Fibroblast of lung (primary cell): ENCODE measurements at regions not wholly inside any gene's neighbourhood (a gene's known extent, or its start where the extent isn't known, plus 50 kb on each side); places are given as distances from the start of the nearest gene placed in this dataset.
"Not testable (repeated sequence)": the region's sequence is repeated elsewhere in the genome, so short reads cannot be mapped to it uniquely, and the experiment has no call there.

Experiments
- DNase-seq, 2 donors: peaks; one replicate each; pipeline versions ENCODE4 v3.0.0 to v3.0.0-alpha.2; 2010; ENCODE audit warnings: low read depth in 2 of 2
- H2AFZ ChIP-seq: 2 replicates; pipeline ENCODE4 v1.5.1; 2012; ENCODE audit warnings: low read length, control low read depth, inconsistent platforms
- H3K27ac ChIP-seq: 2 replicates; pipeline ENCODE4 v1.5.1; 2011; ENCODE audit warnings: low read length, control low read depth; ENCODE audit not compliant: insufficient read depth
- H3K27me3 ChIP-seq: 2 replicates; pipeline ENCODE4 v1.5.1; 2011; ENCODE audit warnings: mild to moderate bottlenecking, low read length; ENCODE audit not compliant: control insufficient read depth, insufficient read depth
- H3K36me3 ChIP-seq: 2 replicates; pipeline ENCODE4 v1.5.1; 2011; ENCODE audit warnings: low read length; ENCODE audit not compliant: control insufficient read depth, insufficient read depth
- H3K4me1 ChIP-seq: 2 replicates; pipeline ENCODE4 v1.5.1; 2011; ENCODE audit warnings: low read length; ENCODE audit not compliant: control insufficient read depth, insufficient read depth; ENCODE audit errors: extremely low read depth
- H3K4me2 ChIP-seq: 2 replicates; pipeline ENCODE4 v1.5.1; 2011; ENCODE audit warnings: low read length, control low read depth; ENCODE audit not compliant: insufficient read depth; ENCODE audit errors: extremely low read depth
- H3K4me3 ChIP-seq, 4 experiments: fragments of 200-600 bp in 1 of 4; sonication (generic) in 1 of 4; replicated peaks in 1 of 4; 2 replicates each; pipeline ENCODE4 v1.5.1; 2011 to 2016; ENCODE audit warnings: low read length in 4 of 4, low read depth in 3 of 4, mild to moderate bottlenecking in 3 of 4, control low read depth in 2 of 4, inconsistent platforms in 1 of 4, mixed read lengths in 1 of 4; ENCODE audit not compliant: insufficient read depth in 1 of 4; ENCODE audit errors: control extremely low read depth in 1 of 4
- H3K79me2 ChIP-seq: 2 replicates; pipeline ENCODE4 v1.5.1; 2012; ENCODE audit warnings: mild to moderate bottlenecking, low read length, inconsistent platforms; ENCODE audit not compliant: control insufficient read depth, insufficient read depth
- H3K9ac ChIP-seq: 2 replicates; pipeline ENCODE4 v1.5.1; 2011; ENCODE audit warnings: mild to moderate bottlenecking, low read length, control low read depth; ENCODE audit not compliant: insufficient read depth
- H3K9me3 ChIP-seq: 2 replicates; pipeline ENCODE4 v1.5.1; 2012; ENCODE audit warnings: low read depth, low read length; ENCODE audit not compliant: control insufficient read depth, insufficient read depth
- H4K20me1 ChIP-seq: 2 replicates; pipeline ENCODE4 v1.5.1; 2011; ENCODE audit warnings: low read length; ENCODE audit not compliant: control insufficient read depth, insufficient read depth; ENCODE audit errors: extremely low read depth
- CTCF ChIP-seq, 2 donors: IDR thresholded peaks in 1 of 2; conservative IDR thresholded peaks in 1 of 2; 1 replicate in 1 of 2; 2 replicates in 1 of 2; pipeline ENCODE4 v1.5.1; 2011 to 2012; ENCODE audit warnings: low read length in 2 of 2, control low read depth in 1 of 2, inconsistent platforms in 1 of 2, low read depth in 1 of 2, mild to moderate bottlenecking in 1 of 2
- EZH2 ChIP-seq: IDR thresholded peaks from 2 replicates; pipeline ENCODE4 v1.5.1; 2012; ENCODE audit warnings: low read length, control low read depth, mild to moderate bottlenecking; ENCODE audit errors: missing control alignments

DNA sequence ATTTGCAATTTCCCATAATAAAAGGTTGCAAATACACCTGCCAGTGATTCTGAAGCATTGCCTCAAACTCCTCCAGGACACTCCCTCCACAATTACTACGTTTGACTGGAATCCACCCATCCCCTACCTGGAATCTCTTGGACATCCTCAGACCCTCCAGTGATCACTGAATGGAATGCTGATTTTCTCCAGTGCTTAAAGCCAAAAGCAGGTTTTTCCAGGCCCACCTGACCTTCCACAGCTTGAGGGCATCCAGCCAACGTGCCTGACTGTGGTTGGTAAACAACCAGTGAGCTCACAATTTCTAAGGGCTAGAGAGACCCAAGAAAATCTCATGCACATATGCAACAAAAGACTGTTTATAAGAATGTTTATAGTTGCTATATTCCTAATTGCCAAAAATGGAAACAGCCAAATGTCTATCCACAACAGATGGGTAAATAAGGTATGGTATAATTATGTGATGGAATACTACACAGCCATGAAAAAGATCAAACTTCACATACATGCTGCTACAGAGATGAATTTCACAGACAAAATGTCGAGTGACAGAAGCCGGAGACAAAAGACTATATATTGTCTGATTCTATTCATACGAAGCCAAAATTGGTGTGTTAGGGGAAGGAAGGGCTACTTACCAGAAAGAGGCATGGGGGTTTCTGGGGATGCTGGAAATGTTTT is 147.1 kb upstream of the RREB1 start:
- no peak for TF ChIP-seq CTCF (conservative IDR thresholded peaks at IDR 0.05 in 1 of 2, IDR thresholded peaks at IDR 0.05 in 1 of 2; ENCODE audit: low read depth in 1 of 2, low read length in 2 of 2)
- no peak for TF ChIP-seq EZH2
- no peaks in the 10 kb centered on the region for H4K20me1 ChIP-seq
- no peak overlapping the region for H2AFZ ChIP-seq
- H3K79me2 ChIP-seq = no peaks in the 10 kb centered on the region
- no peaks in the 10 kb centered on the region for H3K9me3 ChIP-seq
- H3K4me1 ChIP-seq = no peaks in the 10 kb centered on the region
- H3K4me3 ChIP-seq = no peak overlapping the region
- H3K27ac ChIP-seq = no peak overlapping the region
- no peaks in the 10 kb centered on the region for H3K27me3 ChIP-seq
- no peak overlapping the region for H3K4me2 ChIP-seq
- no peaks in the 10 kb centered on the region for H3K36me3 ChIP-seq
- no peak for DNase-seq
- H3K9ac ChIP-seq = no peak overlapping the region

GRCh38 chr6:6962086-6962485 is 145.7 kb upstream of the RREB1 start:
- TF ChIP-seq EZH2 (no peak), CTCF (conservative IDR thresholded peaks at IDR 0.05 in 1 of 2, IDR thresholded peaks at IDR 0.05 in 1 of 2; ENCODE audit: low read depth in 1 of 2, low read length in 2 of 2) (no peak)
- Histone ChIP-seq H3K9me3 (no peaks in the 10 kb centered on the region), H3K27ac (no peak overlapping the region), H3K36me3 (no peaks in the 10 kb centered on the region), H4K20me1 (no peaks in the 10 kb centered on the region), H2AFZ (no peak overlapping the region), H3K9ac (no peak overlapping the region), H3K4me1 (no peaks in the 10 kb centered on the region), H3K79me2 (no peaks in the 10 kb centered on the region), H3K4me3 (no peak overlapping the region), H3K4me2 (no peak overlapping the region), H3K27me3 (no peaks in the 10 kb centered on the region)
- no peak for DNase-seq

- Histone ChIP-seq H3K4me1 (no peaks in the 10 kb centered on the region), H3K9ac (no peak overlapping the region), H3K9me3 (no peaks in the 10 kb centered on the region), H4K20me1 (no peaks in the 10 kb centered on the region), H3K79me2 (no peaks in the 10 kb centered on the region), H3K4me3 (no peak overlapping the region), H3K4me2 (no peak overlapping the region), H3K27me3 (no peaks in the 10 kb centered on the region), H3K36me3 (no peaks in the 10 kb centered on the region), H2AFZ (no peak overlapping the region), H3K27ac (no peak overlapping the region)
- DNase-seq = no peak
- TF ChIP-seq CTCF (conservative IDR thresholded peaks at IDR 0.05 in 1 of 2, IDR thresholded peaks at IDR 0.05 in 1 of 2; ENCODE audit: low read depth in 1 of 2, low read length in 2 of 2) (no peak), EZH2 (no peak)
These were observed 145.1 kb upstream of the RREB1 start for GRCh38 chr6:6962699-6963098.

- H3K79me2 ChIP-seq, H3K4me2 ChIP-seq, H3K27me3 ChIP-seq, H3K4me1 ChIP-seq, H3K9me3 ChIP-seq, H3K36me3 ChIP-seq, H3K4me3 ChIP-seq, H3K9ac ChIP-seq, H4K20me1 ChIP-seq, H2AFZ ChIP-seq, H3K27ac ChIP-seq, DNase-seq: not testable (repeated sequence)
These were observed 144.4 kb upstream of the RREB1 start for GRCh38 chr6:6963390-6963789.
